ENCODE measurements at regions not wholly inside any gene's neighbourhood (a gene's known extent, or its start where the extent isn't known, plus 50 kb on each side); places are given as distances from the start of the nearest gene placed in this dataset.

DNA sequence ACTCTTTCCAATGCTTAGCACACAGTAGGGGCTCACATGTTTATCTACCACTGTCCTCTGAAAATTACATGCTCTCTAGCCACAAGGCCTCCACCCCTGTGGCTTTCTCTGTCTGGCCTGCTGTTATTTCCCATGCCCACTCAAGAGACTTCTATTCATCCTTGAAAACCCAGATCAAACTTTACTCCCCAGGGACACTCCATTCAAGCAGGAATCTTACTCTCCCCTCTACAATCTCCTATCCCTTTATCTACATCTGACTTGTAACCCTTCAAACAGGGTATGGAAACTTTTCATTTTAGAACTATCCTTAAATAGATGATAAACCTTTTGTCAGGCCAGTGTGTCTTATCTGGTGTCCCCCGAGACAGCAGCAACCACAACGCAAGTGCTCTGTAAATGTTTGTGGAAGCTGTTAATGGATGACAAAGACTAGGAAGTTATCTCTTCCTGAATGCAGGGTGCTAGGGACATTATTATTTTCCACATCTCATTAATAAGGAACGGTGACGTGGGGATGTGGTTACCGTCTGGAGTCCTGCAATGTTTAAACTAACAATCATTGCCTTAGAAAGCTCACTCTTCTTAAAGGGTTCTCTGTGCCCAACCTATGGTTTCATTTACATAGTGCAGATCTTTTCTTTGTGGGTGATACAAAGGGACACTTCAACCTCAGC, 322.3 kb downstream of the ARRDC4 start:
- no peaks in the 10 kb centered on the region for H3K36me3 Mint-ChIP-seq (ENCODE audit: low read depth, unreplicated experiment)
- no peak for DNase-seq (ENCODE audit: low read depth)

DNA sequence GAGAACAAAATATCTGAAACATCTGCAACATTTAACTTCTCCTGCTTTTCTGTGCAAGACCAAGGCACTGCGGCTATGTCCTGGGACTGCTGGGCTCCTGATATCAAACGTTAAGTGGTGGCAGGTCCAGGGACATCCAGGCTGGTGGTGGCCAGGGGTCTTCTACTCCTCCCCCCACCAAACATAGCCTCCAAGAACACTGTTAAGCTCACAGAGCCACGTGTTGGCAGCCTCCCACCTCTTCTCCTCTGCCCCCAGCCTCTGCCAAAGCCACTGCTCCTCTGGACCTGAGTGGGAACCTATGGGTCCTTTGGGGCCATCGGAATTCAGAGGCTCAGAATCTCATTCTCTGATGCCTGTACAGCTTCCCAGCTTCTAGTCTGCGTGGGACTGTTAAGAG, 325.7 kb downstream of the ARRDC4 start:
- no peaks in the 10 kb centered on the region for H3K36me3 Mint-ChIP-seq (ENCODE audit: low read depth, unreplicated experiment)
- Histone ChIP-seq H3K4me3 (ENCODE audit: insufficient read depth, low read depth, low read length) (no peak overlapping the region), H3K36me3 (ENCODE audit: insufficient read depth, low read length) (no peaks in the 10 kb centered on the region), H3K4me2 (ENCODE audit: low read length) (no peak overlapping the region), H4K20me1 (ENCODE audit: insufficient read depth, low read length) (no peaks in the 10 kb centered on the region), H3K79me2 (ENCODE audit: insufficient read depth, low read length) (no peaks in the 10 kb centered on the region), H2AFZ (ENCODE audit: low read depth, low read length) (no peak overlapping the region), H3K27me3 (ENCODE audit: insufficient read depth, low read length) (no peaks in the 10 kb centered on the region), H3K27ac (ENCODE audit: low read depth, low read length) (no peak overlapping the region), H3K9me3 (ENCODE audit: insufficient read depth, low read depth, low read length) (no peaks in the 10 kb centered on the region), H3K4me1 (ENCODE audit: insufficient read depth, low read length) (no peaks in the 10 kb centered on the region), H3K9ac (ENCODE audit: low read length) (no peak overlapping the region)
- H3K27ac Mint-ChIP-seq (ENCODE audit: unreplicated experiment) = no peak overlapping the region
- FAIRE-seq (no peak), DNase-seq (ENCODE audit: low read depth) (no peak)
- TF ChIP-seq EZH2 (IDR thresholded peaks at IDR 0.05; ENCODE audit: insufficient read depth, low read length) = no peak
- TF ChIP-seq, protein P1, sequence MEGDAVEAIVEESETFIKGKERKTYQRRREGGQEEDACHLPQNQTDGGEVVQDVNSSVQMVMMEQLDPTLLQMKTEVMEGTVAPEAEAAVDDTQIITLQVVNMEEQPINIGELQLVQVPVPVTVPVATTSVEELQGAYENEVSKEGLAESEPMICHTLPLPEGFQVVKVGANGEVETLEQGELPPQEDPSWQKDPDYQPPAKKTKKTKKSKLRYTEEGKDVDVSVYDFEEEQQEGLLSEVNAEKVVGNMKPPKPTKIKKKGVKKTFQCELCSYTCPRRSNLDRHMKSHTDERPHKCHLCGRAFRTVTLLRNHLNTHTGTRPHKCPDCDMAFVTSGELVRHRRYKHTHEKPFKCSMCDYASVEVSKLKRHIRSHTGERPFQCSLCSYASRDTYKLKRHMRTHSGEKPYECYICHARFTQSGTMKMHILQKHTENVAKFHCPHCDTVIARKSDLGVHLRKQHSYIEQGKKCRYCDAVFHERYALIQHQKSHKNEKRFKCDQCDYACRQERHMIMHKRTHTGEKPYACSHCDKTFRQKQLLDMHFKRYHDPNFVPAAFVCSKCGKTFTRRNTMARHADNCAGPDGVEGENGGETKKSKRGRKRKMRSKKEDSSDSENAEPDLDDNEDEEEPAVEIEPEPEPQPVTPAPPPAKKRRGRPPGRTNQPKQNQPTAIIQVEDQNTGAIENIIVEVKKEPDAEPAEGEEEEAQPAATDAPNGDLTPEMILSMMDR (IDR thresholded peaks at IDR 0.05; ENCODE audit: insufficient read depth, low read depth, low read length) = no peak
- peaks cover 16% of the 10 kb centered on the region for H3K4me1 Mint-ChIP-seq (ENCODE audit: low read depth, unreplicated experiment)
- no peak overlapping the region for H3K4me3 Mint-ChIP-seq (ENCODE audit: unreplicated experiment)
- H3K27me3 Mint-ChIP-seq (ENCODE audit: low read depth, unreplicated experiment) = peaks cover 10% of the 10 kb centered on the region
- peaks cover 2% of the 10 kb centered on the region for H3K9me3 Mint-ChIP-seq (ENCODE audit: unreplicated experiment)

More for the DNA sequence above, 322.3 kb downstream of the ARRDC4 start:
- Mint-ChIP-seq H3K4me3 (ENCODE audit: unreplicated experiment) (no peak overlapping the region), H3K27me3 (ENCODE audit: low read depth, unreplicated experiment) (peaks cover 4% of the 10 kb centered on the region), H3K4me1 (ENCODE audit: low read depth, unreplicated experiment) (peaks cover 16% of the 10 kb centered on the region), H3K9me3 (ENCODE audit: unreplicated experiment) (peaks cover 4% of the 10 kb centered on the region), H3K27ac (ENCODE audit: unreplicated experiment) (no peak overlapping the region)
- no peaks in the 10 kb centered on the region for H4K20me1 ChIP-seq (ENCODE audit: insufficient read depth, low read length)
- no peak overlapping the region for H3K9ac ChIP-seq (ENCODE audit: low read length)
- no peaks in the 10 kb centered on the region for H3K27me3 ChIP-seq (ENCODE audit: insufficient read depth, low read length)
- H3K9me3 ChIP-seq (ENCODE audit: insufficient read depth, low read depth, low read length) = peaks cover under 1% of the 10 kb centered on the region
- FAIRE-seq = no peak
- no peak overlapping the region for H3K27ac ChIP-seq (ENCODE audit: low read depth, low read length)
- H3K4me1 ChIP-seq (ENCODE audit: insufficient read depth, low read length) = no peaks in the 10 kb centered on the region
- no peaks in the 10 kb centered on the region for H3K36me3 ChIP-seq (ENCODE audit: insufficient read depth, low read length)
- H3K4me2 ChIP-seq (ENCODE audit: low read length) = no peak overlapping the region
- no peaks in the 10 kb centered on the region for H3K79me2 ChIP-seq (ENCODE audit: insufficient read depth, low read length)
- TF ChIP-seq, protein P1 (IDR thresholded peaks at IDR 0.05; ENCODE audit: insufficient read depth, low read depth, low read length) = no peak
- no peak for TF ChIP-seq EZH2 (IDR thresholded peaks at IDR 0.05; ENCODE audit: insufficient read depth, low read length)
- H3K4me3 ChIP-seq (ENCODE audit: insufficient read depth, low read depth, low read length) = no peak overlapping the region
- no peak overlapping the region for H2AFZ ChIP-seq (ENCODE audit: low read depth, low read length)

DNA sequence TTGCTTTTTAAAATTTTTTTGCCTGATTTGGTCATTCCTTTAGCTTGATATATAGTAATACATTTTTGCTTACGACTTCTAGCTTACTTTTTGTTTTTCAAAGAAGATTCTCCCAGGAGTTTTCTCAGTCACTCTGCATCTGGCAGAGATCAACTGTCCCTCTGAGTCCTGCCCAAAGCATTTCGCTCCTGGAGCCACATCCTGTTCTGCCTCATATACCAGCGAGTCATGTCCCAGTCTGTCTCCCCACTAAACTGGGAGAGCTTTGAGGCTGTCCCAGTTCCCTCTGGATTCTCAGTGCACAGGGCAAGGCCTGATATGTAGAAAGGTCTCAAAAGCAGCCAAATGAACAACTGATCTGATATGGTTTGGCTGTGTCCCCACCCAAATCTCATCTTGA, 326.3 kb downstream of the ARRDC4 start:
- H3K36me3 Mint-ChIP-seq (ENCODE audit: low read depth, unreplicated experiment) = no peaks in the 10 kb centered on the region
- TF ChIP-seq EZH2 (IDR thresholded peaks at IDR 0.05; ENCODE audit: insufficient read depth, low read length) = no peak
- TF ChIP-seq, protein P1 (IDR thresholded peaks at IDR 0.05; ENCODE audit: insufficient read depth, low read depth, low read length) = no peak
- no peak overlapping the region for H3K27ac ChIP-seq (ENCODE audit: low read depth, low read length)
- FAIRE-seq (no peak), DNase-seq (ENCODE audit: low read depth) (no peak)
- no peaks in the 10 kb centered on the region for H3K79me2 ChIP-seq (ENCODE audit: insufficient read depth, low read length)
- peaks cover 12% of the 10 kb centered on the region for H3K27me3 Mint-ChIP-seq (ENCODE audit: low read depth, unreplicated experiment)
- H2AFZ ChIP-seq (ENCODE audit: low read depth, low read length) = no peak overlapping the region
- no peaks in the 10 kb centered on the region for H4K20me1 ChIP-seq (ENCODE audit: insufficient read depth, low read length)
- H3K4me3 ChIP-seq (ENCODE audit: insufficient read depth, low read depth, low read length) = no peak overlapping the region
- H3K9me3 ChIP-seq (ENCODE audit: insufficient read depth, low read depth, low read length) = no peaks in the 10 kb centered on the region
- H3K4me2 ChIP-seq (ENCODE audit: low read length) = no peak overlapping the region
- H3K27ac Mint-ChIP-seq (ENCODE audit: unreplicated experiment) = peak overlapping the region; percentile 92
- H3K9me3 Mint-ChIP-seq (ENCODE audit: unreplicated experiment) = no peaks in the 10 kb centered on the region
- H3K36me3 ChIP-seq (ENCODE audit: insufficient read depth, low read length) = no peaks in the 10 kb centered on the region
- H3K4me1 Mint-ChIP-seq (ENCODE audit: low read depth, unreplicated experiment) = peaks cover 16% of the 10 kb centered on the region
- H3K4me3 Mint-ChIP-seq (ENCODE audit: unreplicated experiment) = no peak overlapping the region
- H3K9ac ChIP-seq (ENCODE audit: low read length) = no peak overlapping the region
- no peaks in the 10 kb centered on the region for H3K27me3 ChIP-seq (ENCODE audit: insufficient read depth, low read length)
- H3K4me1 ChIP-seq (ENCODE audit: insufficient read depth, low read length) = no peaks in the 10 kb centered on the region
